NCI-H510A (cell line): ENCODE measurements at regions not wholly inside any gene's neighbourhood (a gene's known extent, or its start where the extent isn't known, plus 50 kb on each side); places are given as distances from the start of the nearest gene placed in this dataset.

Experiments
- DNase-seq: peaks from one replicate; lab custom pipeline; 2025; lab: John Stamatoyannopoulos, UW

GRCh38 chr1:200354243-200354642 is 55.6 kb downstream of the ZNF281 start:
- no peak for DNase-seq

- DNase-seq, result no peak
Measured at GRCh38 chr1:200353232-200353631, 56.6 kb downstream of the ZNF281 start.

- no peak for DNase-seq
Measured at GRCh38 chr1:200351826-200352549, 57.8 kb downstream of the ZNF281 start.

GRCh38 chr1:200351425-200351824 is 58.4 kb downstream of the ZNF281 start:
- DNase-seq, result no peak

GRCh38 chr1:200346700-200347099 is 63.1 kb downstream of the ZNF281 start:
- no peak for DNase-seq

- no peak for DNase-seq
Measured at GRCh38 chr1:200345520-200345919, 64.3 kb downstream of the ZNF281 start.

GRCh38 chr1:200343874-200344273 is 66.0 kb downstream of the ZNF281 start:
- DNase-seq, result no peak

- DNase-seq, result no peak
Measured at GRCh38 chr1:200342511-200343311, 67.1 kb downstream of the ZNF281 start.

GRCh38 chr1:200338451-200338850 is 71.4 kb downstream of the ZNF281 start:
- no peak for DNase-seq

GRCh38 chr1:200337831-200338230 is 72.0 kb downstream of the ZNF281 start:
- DNase-seq, result no peak

GRCh38 chr1:200337410-200337809 is 72.4 kb downstream of the ZNF281 start:
- DNase-seq, result no peak

- DNase-seq, result no peak
Measured at GRCh38 chr1:200336901-200337391, 72.9 kb downstream of the ZNF281 start.

- DNase-seq, result no peak
Measured at GRCh38 chr1:200336101-200336845, 73.6 kb downstream of the ZNF281 start.

GRCh38 chr1:200334661-200335256 is 75.1 kb downstream of the ZNF281 start:
- no peak for DNase-seq

GRCh38 chr1:200333329-200333728 is 76.5 kb downstream of the ZNF281 start:
- no peak for DNase-seq

- no peak for DNase-seq
Measured at GRCh38 chr1:200332716-200333115, 77.1 kb downstream of the ZNF281 start.

- no peak for DNase-seq
Measured at GRCh38 chr1:200330741-200331428, 79.0 kb downstream of the ZNF281 start.

- no peak for DNase-seq
Measured at GRCh38 chr1:200329208-200329882, 80.5 kb downstream of the ZNF281 start.

GRCh38 chr1:200328379-200328778 is 81.5 kb downstream of the ZNF281 start:
- no peak for DNase-seq

GRCh38 chr1:200323856-200324400 is 85.9 kb downstream of the ZNF281 start:
- no peak for DNase-seq

- DNase-seq, result no peak
Measured at GRCh38 chr1:200319148-200319547, 90.7 kb downstream of the ZNF281 start.
